ENCODE measurements at regions not wholly inside any gene's neighbourhood (a gene's known extent, or its start where the extent isn't known, plus 50 kb on each side); places are given as distances from the start of the nearest gene placed in this dataset.
"Not testable (repeated sequence)": the region's sequence is repeated elsewhere in the genome, so short reads cannot be mapped to it uniquely, and the experiment has no call there.

DNA sequence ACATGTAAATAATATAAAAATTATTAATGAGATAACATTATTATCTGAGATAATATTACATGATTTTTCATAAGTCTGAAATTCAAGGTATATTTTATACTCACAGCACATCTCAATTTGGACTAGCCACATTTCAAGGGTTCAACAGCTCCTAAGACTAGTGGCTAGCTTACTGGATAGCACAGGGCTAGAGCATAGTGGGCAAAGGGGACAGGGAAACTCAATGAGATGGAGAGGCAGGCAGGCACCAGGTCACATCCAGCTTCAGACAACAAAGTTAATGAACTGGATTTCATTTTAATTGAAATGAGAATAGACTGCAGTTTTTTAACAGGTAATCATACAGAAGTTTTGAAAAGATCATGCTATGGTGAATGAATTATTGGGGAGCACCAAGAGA lies 137.4 kb downstream of the NBPF8 start:
- DNase-seq (ENCODE audit: low read depth), result not testable (repeated sequence)

DNA sequence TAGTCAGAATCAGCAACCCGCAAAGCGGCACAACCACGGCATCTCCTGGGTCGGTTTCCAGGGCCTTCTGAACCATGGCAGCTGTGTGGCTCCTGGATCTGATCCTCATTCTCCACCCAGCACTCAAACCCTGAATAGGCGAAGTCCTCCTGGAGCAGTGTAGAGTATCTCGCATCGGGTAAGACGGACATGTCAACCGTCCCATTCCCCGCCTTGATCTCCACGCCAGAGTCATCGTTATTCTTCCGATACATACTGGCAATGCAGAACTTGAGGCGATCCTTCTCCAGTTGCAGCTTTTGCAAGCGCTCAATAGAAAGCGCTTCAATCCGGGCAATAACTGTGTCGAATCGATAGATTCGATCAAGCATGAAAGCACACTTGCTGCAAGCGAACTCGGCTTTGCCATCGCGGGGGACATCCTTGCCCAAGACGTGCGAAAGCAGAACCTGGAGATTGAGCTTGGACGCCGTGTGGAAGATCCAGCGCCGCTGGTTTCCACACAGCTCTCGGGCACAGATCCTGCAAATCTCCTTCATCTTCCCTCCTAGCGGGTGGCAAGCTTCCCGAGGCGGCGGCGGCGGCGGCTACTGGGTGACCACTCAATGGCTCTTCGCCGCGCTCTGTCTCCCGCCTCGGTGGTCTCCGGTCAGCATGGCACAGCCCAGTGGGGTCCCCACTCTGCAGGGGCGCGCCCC lies 142.9 kb downstream of the NBPF8 start:
- DNase-seq (ENCODE audit: low read depth), result not testable (repeated sequence)

DNA sequence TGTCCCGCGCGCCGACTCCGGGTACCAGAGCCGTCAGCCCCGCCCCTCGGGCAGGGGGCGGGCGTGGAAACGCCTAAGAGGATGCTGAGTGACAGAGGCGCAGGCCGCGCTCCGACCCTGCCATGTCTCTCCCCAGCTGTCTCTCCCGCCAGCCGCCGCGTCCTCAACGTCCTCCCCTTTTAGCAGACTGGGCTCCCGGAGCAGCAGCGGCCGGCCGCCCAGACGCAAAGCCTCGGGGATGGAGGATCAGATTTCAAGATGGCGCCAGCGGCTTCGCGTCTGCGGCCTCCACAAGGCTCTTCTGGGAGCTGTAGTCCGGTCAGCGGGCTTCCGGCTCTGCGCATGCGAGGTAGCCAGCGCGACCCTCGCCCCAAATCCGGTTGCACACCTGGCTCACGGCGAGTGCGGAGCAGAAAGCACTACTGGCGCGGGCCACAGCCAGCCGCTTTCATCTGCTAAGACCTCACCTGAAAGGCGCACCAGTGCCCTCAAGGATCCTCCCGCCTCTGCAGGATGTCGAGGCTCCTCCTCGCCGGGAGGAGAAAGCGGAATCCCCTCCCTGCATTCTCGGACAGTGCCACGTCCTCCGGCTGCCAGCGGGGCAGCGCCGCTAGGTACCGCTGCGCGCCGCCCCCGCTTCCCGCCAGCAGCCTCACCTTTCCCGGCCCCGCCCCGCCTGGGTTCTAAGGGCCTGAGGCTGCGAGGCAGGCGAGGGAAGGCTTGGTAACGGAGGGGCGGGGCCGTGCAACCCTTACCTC lies 143.6 kb downstream of the NBPF8 start:
- peak; percentile 8 for DNase-seq (ENCODE audit: low read depth)

DNA sequence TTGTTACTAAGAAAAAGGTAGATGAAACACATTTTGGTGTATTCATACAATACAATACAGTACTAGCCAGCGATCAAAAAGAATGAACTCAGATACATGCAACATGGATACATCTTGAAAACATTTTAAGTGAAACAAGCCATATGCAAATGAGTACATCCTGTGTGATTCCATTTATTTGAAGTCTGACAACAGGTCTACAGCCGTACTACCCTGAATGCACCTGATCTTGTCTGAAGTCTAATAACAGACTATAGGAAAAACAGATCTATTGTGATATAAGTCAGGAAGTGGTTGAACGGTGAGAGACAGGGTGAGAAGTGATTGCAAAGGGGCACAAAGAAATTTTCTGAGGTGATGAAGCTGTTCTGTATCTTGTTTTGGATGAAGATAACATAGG lies 146.9 kb downstream of the NBPF8 start:
- DNase-seq (ENCODE audit: low read depth), result not testable (repeated sequence)

DNA sequence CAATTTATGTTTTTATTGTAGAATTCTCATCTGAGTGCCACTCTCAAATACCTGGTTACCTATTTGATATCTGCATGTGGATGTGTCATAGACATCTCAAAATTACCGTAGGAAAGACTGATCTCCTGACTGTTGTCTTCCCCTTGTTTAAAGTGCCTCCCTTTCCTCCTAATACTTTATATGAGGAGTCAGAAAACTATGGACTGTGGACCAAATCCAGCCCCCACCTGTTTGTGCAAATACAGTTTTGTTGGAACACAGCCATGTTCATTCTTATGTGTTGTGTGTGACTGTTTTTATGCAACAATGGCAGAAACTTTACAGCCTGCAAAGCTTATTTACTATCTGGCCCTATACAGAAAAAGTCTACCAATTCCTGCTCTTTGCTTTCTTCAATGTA lies 150.6 kb downstream of the NBPF8 start:
- not testable (repeated sequence) for DNase-seq (ENCODE audit: low read depth)

DNA sequence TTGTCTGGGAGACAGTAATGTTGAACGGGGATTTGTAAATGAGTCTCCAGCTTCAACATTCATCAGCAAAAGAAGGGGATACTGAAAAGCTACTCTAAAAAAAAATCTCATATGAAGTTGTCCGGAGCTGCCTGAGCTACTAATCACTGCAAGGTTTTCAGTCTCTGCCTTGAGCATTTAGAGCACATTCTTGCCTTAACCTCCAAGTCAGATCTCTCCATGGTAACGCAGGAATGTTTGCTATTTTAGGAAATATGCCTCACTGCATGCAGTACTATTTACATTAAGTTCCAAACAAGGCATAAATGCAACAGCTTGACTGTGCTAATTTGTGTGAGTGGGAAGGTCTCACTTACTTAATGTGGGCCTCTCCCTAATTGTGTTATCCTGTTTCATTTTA lies 152.8 kb downstream of the NBPF8 start:
- not testable (repeated sequence) for DNase-seq (ENCODE audit: low read depth)

DNA sequence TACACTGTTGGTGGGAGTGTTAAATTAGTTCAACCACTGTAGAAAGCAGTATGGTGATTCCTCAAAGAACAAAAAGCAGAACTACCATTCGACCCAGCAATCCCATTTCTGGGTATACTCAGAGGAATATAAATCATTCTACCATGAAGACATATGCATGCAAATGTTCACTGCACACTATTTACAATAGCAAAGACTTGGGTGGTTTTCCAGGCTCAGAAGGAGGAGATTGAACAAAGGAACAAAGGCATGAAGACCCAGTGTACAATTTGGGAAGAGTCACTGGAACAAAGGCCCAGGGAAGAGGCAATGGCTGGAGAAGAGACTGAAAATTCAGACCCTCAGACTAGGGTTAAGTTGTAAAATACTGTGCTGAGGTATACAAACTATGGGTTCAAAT lies 148.5 kb upstream of the NBPF26 start:
- DNase-seq (ENCODE audit: low read depth), result not testable (repeated sequence)

DNA sequence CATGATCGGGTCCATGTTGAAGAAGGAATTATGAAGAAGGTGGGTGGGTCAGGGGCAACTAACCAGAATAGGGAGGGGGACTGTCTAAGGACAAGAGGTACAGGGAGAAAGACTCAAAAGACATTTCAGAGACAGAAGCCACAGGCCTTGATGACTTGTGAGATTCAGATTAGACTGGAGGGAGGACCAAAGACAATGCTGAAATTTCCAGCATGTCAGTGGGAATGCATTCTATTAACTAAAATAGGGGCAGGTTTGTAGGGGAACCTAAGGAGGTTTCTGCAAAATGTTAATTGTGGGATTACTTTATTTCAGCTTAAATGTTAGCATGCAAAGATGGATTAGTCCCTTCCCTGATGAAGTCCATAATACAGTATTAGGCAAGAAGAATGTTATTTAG lies 141.6 kb upstream of the NBPF26 start:
- not testable (repeated sequence) for DNase-seq (ENCODE audit: low read depth)

DNA sequence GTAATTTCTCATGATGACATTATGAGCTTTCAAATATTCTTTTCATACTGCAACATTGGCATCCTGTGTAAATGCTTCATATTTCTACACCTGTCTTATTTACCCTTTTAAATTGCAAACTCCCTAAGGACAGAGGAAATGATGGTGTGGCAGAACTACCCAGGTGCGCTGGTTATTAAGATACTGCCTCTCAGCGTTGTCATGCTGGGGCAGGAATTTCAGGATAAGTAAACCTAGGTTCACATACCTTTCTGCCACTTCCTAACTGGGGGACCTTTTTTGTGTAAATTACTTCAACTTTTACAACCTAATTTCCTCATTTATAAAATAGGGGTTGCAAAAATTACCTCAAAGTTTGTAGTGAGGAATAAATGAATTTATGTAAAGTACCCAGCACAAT lies 137.7 kb upstream of the NBPF26 start:
- not testable (repeated sequence) for DNase-seq (ENCODE audit: low read depth)

DNA sequence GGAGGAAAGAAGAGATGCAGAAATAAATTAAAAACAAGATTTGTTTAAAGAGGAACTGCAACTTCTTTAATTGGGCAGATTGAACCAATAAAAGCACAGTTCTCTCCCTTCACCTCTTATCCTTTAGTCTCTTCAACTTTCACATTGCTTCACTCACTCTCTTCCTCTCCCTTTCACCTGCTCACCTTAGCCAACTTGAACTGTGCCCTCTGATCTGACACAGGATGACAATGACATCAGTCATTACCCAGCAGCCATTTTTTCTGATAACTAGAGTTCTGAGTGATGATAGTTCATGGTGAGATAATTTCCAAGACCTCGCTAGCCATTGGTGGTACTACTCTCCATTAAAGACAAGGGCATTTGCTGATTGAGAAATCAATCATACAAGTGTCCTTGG lies 134.9 kb upstream of the NBPF26 start:
- not testable (repeated sequence) for DNase-seq (ENCODE audit: low read depth)

DNA sequence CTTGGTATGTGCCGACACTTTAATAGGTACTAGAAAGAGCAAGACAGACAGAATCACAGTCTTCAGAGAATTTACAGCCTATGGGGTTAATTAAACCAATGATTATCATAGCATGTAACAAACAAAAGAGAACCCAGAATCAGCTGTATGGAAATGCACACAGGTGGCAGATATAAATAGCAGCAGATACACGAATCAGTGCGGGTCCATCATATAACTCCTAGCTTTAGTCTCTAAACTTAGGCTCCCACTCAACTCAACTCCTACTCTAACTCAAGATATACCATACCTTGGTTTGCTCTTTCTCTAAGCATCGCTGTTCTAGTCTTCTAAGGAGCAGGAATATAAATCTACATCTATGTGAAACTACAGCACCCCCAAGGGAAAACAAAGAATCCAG lies 132.0 kb upstream of the NBPF26 start:
- DNase-seq (ENCODE audit: low read depth), result not testable (repeated sequence)

DNA sequence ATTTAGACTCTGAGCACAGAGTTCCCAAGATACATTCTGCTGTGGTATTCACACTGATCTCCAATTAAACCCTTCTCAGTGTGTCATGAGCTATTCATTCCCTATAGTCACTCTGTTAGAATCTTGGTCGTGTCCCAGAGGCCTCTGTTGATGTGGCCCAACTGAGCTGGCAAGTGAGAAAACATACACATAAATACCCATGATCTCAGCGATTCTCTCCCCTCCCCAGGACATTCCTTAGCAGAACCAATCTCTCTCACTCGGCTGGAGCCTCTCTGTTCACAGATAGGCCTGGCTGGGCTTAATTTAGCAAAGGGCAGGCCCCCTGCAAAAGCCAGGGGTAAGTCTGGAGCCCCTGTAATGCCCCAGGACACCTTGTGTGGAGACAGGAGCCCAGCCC lies 130.8 kb upstream of the NBPF26 start:
- not testable (repeated sequence) for DNase-seq (ENCODE audit: low read depth)

DNA sequence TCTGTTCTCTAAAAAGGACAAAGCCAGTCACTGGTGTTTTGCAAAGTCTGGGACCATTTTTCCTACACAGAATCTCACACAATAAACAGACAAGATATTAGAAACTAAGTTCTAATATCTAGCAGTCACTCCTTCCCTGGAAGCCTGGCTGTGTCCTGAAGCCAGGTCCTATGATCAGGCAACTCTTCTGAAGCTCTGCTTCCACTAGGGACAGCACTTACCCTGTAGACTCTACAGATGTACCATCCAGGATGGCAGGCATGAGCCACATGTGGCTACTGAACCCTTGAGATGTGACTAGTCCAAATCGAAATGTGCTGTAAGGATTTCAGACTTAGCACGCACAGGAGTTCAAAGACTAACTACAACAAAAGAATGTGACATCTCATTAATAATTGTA lies 130.1 kb upstream of the NBPF26 start:
- DNase-seq (ENCODE audit: low read depth), result not testable (repeated sequence)

DNA sequence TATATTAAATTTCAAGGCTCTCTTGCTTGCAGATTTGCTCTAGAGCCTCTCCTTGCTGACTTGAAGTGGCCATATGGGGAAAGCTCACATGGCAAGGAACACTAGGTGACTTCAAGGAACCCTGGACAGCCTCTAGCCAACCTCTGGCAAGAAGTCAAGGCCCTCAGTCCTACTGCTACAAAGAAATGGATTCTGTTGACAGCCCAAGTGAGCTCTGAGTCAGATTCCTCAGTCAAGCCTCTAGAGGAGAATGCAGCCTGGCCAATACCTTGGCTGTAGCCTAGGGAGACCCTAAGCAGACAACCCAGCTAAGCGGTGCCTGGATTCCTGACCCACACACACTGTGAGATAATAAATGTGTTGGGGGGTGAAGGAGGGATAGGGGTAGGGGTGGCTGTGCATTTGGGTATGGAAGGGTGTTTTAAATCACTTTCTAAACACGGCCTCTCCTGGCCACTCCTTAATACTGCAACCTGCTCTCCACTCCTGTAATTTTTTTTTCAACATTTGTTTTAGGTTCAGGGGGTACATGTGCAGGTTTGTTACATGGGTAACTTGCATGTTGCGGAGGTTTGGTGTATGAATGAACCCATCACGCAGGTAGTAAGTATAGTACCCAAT lies 125.3 kb upstream of the NBPF26 start:
- DNase-seq (ENCODE audit: low read depth), result not testable (repeated sequence)

DNA sequence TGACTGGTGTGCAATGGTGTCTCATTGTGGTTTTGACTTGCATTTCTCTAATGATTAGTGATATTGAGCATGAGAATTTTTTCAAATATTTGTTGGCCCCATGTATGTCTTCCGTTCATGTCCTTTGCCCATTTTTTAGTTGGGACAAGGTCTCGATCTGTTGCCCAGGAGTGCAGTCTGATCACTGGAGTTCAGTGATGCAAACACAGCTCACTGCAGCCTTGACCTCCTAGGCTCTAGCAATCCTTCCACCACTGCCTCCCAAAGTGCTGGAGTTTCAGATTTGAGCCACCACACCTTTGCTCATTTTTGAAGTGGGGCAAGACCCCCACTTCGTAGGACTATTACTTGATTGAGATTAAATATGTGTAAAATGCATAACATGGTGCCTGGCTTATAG lies 124.2 kb upstream of the NBPF26 start:
- DNase-seq (ENCODE audit: low read depth), result not testable (repeated sequence)

DNA sequence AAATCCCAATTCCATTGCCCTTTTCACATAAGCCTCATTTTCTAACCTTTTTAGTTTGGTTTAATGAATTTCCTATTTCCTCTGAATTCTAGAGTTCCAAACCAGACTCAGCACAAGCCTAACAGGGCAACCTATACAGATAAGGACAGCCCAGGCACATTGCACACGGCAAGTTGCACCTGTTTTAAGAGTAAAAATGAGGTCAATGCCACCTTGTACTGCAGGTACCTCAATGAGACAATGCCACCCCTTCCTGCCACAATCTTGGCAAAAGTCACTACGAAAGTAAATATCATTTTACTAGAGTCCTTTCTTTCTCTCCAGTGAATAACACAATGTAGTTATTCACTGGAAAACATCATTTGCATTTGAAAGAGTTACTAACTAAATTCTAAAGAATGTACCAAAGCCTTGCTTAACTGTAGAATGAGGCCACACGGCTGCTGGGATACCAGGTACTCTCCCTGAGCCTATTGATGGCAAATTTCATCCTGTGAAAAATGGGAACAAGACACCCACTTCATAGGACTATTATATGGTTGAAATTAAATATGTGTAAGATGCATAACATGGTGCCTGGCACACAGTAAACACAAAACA lies 123.2 kb upstream of the NBPF26 start:
- not testable (repeated sequence) for DNase-seq (ENCODE audit: low read depth)

DNA sequence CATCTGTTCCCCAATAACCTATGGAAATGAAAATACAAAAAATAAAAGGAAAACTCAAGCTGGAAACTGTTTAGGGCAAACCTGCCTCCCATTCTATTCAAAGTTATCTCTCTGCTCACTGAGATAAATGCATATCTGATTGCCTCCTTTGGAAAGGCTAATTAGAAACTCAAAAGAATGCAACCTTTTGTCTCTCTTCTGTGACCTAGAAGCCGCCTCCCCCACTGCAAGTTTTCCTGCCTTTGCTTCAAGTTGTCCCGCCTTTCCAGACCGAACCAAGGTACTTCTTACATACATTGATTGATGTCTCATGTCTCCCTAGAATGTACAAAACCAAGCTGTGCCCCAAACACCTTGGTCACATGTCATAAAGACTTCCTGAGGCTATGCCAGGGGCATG lies 115.9 kb upstream of the NBPF26 start:
- not testable (repeated sequence) for DNase-seq (ENCODE audit: low read depth)

DNA sequence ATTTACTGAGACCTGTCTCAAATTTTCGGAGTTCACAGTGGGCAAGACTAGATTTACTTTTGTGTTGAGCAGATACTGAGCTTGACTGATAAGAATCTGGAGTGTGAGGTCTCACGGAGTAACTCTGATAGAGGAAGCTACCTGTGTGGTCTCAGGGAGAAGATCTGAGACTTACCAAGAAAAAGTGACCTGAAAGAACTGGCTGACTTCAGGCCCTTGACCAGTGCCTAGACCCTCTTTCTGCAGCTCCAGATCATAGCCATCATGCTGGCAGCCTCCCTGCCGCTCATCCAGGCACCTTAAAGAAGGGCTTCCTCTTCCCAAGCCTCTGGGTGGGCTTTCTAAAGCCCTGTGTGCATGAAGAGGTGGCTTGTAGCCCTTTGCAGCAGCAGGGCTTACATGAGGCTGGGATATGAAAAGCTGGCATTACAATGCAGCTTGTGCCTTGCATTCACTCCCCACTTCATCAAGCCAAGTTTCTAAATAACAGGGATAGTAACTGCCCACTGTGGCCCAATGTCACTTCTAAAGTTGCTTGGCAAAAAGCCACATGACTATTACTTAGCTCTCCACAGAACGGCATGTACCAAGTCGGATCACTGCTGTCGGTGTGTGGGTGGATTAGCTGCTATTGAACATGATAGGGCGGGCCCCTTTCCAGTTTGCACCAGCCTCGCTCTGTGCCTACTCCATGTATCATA lies 115.3 kb upstream of the NBPF26 start:
- not testable (repeated sequence) for DNase-seq (ENCODE audit: low read depth)

DNA sequence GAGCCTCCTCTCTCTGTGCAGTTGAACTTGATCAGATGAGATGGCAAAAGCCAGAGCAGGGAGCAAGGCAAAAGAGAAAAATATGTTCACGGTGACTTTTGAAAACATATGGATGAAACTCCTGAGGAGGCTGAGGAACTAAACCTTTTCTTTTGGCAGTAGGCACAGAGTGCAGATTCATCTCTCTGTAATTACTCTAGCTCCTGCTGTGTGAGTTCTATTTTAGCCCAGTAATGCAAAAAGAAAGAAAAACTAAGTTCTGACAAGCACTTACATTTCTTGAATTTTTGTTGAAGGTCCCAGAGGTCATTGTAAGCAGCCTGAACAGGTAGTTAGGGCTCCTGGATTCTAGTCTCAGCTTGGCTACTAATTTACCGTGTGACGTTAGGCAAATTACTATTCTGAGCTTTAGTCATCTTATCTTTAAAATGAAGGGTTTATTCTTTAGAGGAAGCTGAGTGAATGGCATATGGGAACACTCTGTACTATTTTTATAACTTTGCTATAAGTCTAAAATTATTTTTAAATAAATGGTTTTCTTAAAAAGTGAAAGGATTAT lies 114.7 kb upstream of the NBPF26 start:
- not testable (repeated sequence) for DNase-seq (ENCODE audit: low read depth)

DNA sequence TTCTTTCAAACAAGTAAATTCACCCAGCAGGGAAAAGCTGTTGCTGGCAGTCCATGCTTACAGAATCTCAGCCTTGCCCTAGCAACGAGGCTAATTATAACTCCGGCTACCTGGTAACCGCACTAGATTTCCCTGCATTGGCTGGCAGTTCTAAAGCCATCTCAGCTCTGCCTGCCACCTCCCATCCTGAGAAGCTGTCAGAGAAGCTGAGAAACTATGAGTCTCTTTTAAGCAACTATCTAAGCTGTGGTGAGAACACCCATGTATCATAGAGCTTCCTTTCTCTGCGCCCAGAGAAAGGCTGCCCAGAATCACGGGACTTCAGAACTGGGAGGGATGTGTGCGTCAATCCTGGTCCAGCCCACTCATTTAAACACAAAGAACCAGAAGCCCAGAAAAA lies 113.9 kb upstream of the NBPF26 start:
- not testable (repeated sequence) for DNase-seq (ENCODE audit: low read depth)

DNA sequence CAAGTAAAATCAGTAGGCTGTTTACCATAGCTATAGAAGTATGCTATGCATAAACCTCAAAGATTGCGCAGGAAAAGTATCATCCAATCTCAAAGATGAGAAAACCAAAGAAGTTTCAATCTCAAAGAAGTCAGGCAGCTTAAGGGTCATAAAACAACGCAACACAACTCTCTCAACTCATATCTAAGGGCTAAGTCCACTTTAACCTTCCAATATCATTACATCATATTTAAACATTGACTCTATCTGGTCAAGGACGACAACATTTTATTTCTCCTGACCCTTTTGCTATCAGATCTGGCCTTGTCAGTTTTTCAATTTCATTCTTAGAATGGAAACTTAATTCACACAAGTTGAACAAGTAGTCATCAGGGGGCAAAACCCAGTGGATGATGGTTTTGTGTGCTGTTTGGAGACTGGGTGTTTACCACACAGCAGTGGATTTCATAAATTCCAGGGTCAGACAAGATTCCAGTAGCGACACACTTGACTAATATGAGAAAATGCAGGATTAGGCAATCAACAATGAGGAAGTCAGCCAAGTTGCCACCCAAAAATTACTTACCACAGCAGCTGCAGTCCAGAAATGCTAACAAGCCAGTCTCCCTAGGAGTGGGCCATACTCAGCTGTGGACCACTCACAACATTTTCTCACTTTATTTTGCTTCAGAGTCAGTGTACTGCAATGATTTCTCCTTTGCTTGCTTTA lies 108.7 kb upstream of the NBPF26 start:
- DNase-seq (ENCODE audit: low read depth), result not testable (repeated sequence)

Data from non-pigmented ciliary epithelial cell (primary cell).